Spinal cord (tissue), 9 donors: ENCODE measurements at regions not wholly inside any gene's neighbourhood (a gene's known extent, or its start where the extent isn't known, plus 50 kb on each side); places are given as distances from the start of the nearest gene placed in this dataset.

Source experiments
- DNase-seq, 6 donors: peaks; one replicate each; pipeline versions ENCODE4 v3.0.0 to v3.0.0-alpha.2; 2013 to 2015; ENCODE audit warnings: low spot score in 6 of 6, low read depth in 4 of 6
- H3K27ac ChIP-seq: one replicate; pipeline ENCODE4 v1.5.1; 2013; ENCODE audit warnings: low read depth, low read length, control low read depth
- H3K27me3 ChIP-seq: one replicate; pipeline ENCODE4 v1.6.1; 2013; ENCODE audit warnings: low read length; ENCODE audit not compliant: control insufficient read depth, insufficient read depth
- H3K36me3 ChIP-seq: one replicate; pipeline ENCODE4 v1.6.1; 2013; ENCODE audit warnings: low read length; ENCODE audit not compliant: control insufficient read depth, insufficient read depth
- H3K4me1 ChIP-seq: one replicate; pipeline ENCODE4 v1.6.1; 2013; ENCODE audit warnings: low read length; ENCODE audit not compliant: control insufficient read depth, insufficient read depth
- H3K4me3 ChIP-seq: one replicate; pipeline ENCODE4 v1.5.1; 2013; ENCODE audit warnings: low read depth, low read length, control low read depth
- H3K9me3 ChIP-seq: one replicate; pipeline ENCODE4 v1.6.1; 2013; ENCODE audit warnings: low read length; ENCODE audit not compliant: control insufficient read depth, insufficient read depth
- WGBS: methylation state at CpG from one replicate; pipeline ENCODE4 v1.1.5; 2013; ENCODE audit warnings: missing lambda C conversion rate; ENCODE audit not compliant: insufficient coverage; 5-methylcytosine and 5-hydroxymethylcytosine counted together
- donor health status: healthy.

- WGBS = 68% methylated on average over 4 of the region's 4 CpGs
- Histone ChIP-seq H3K36me3 (no peaks in the 10 kb centered on the region), H3K27ac (no peak overlapping the region), H3K9me3 (no peaks in the 10 kb centered on the region), H3K4me1 (peaks cover 14% of the 10 kb centered on the region), H3K4me3 (no peak overlapping the region), H3K27me3 (peaks cover 2% of the 10 kb centered on the region)
- DNase-seq = no peak
Observed at GRCh38 chr15:31433091-31433490, 106.5 kb downstream of the KLF13 start.

- DNase-seq = no peak
- H3K36me3 ChIP-seq = no peaks in the 10 kb centered on the region
- no peaks in the 10 kb centered on the region for H3K9me3 ChIP-seq
- peaks cover 2% of the 10 kb centered on the region for H3K27me3 ChIP-seq
- peaks cover 14% of the 10 kb centered on the region for H3K4me1 ChIP-seq
- no peak overlapping the region for H3K27ac ChIP-seq
- no peak overlapping the region for H3K4me3 ChIP-seq
- WGBS = 94% methylated on average over 5 of the region's 6 CpGs
Observed at GRCh38 chr15:31433574-31433973, 106.9 kb downstream of the KLF13 start.

GRCh38 chr15:31434275-31434587, 107.6 kb downstream of the KLF13 start:
- H3K9me3 ChIP-seq = no peaks in the 10 kb centered on the region
- H3K27me3 ChIP-seq = peaks cover 2% of the 10 kb centered on the region
- no peak for DNase-seq
- peaks cover 14% of the 10 kb centered on the region for H3K4me1 ChIP-seq
- no peak overlapping the region for H3K27ac ChIP-seq
- H3K4me3 ChIP-seq = no peak overlapping the region
- 88% methylated on average over 3 of the region's 3 CpGs for WGBS
- no peaks in the 10 kb centered on the region for H3K36me3 ChIP-seq

GRCh38 chr15:31434588-31435260, 108.1 kb downstream of the KLF13 start:
- Histone ChIP-seq H3K4me3 (no peak overlapping the region), H3K36me3 (no peaks in the 10 kb centered on the region), H3K4me1 (peaks cover 14% of the 10 kb centered on the region), H3K27me3 (peaks cover 2% of the 10 kb centered on the region), H3K27ac (no peak overlapping the region), H3K9me3 (no peaks in the 10 kb centered on the region)
- 69% methylated on average over 16 of the region's 21 CpGs for WGBS
- no peak for DNase-seq

GRCh38 chr15:31435261-31435911, 108.8 kb downstream of the KLF13 start:
- H3K27ac ChIP-seq = no peak overlapping the region

GRCh38 chr15:31435912-31436628, 109.4 kb downstream of the KLF13 start:
- 79% methylated on average over 8 of the region's 14 CpGs for WGBS
- no peak overlapping the region for H3K27ac ChIP-seq

More at GRCh38 chr15:31435261-31435911, 108.8 kb downstream of the KLF13 start:
- 16% methylated on average over 12 of the region's 15 CpGs for WGBS
- H3K4me1 ChIP-seq = peaks cover 14% of the 10 kb centered on the region
- H3K9me3 ChIP-seq = no peaks in the 10 kb centered on the region
- H3K27me3 ChIP-seq = peaks cover 2% of the 10 kb centered on the region
- DNase-seq = peak in 3 of 6 donors; percentile 35 to 74 (median 72)
- no peak overlapping the region for H3K4me3 ChIP-seq
- H3K36me3 ChIP-seq = no peaks in the 10 kb centered on the region

GRCh38 chr15:31437686-31438085, 111.1 kb downstream of the KLF13 start:
- H3K27me3 ChIP-seq = peaks cover 2% of the 10 kb centered on the region
- WGBS = 74% methylated on average over 5 of the region's 6 CpGs
- H3K36me3 ChIP-seq = no peaks in the 10 kb centered on the region
- peaks cover 26% of the 10 kb centered on the region for H3K4me1 ChIP-seq
- no peak overlapping the region for H3K4me3 ChIP-seq
- no peak overlapping the region for H3K27ac ChIP-seq
- no peaks in the 10 kb centered on the region for H3K9me3 ChIP-seq
- DNase-seq = no peak

More at GRCh38 chr15:31435912-31436628, 109.4 kb downstream of the KLF13 start:
- Histone ChIP-seq H3K36me3 (no peaks in the 10 kb centered on the region), H3K4me3 (no peak overlapping the region), H3K4me1 (peaks cover 18% of the 10 kb centered on the region), H3K9me3 (no peaks in the 10 kb centered on the region), H3K27me3 (peaks cover 2% of the 10 kb centered on the region)
- no peak for DNase-seq

GRCh38 chr15:31438601-31439265, 112.1 kb downstream of the KLF13 start:
- peaks cover 26% of the 10 kb centered on the region for H3K4me1 ChIP-seq
- H3K9me3 ChIP-seq = no peaks in the 10 kb centered on the region
- peaks cover 2% of the 10 kb centered on the region for H3K27me3 ChIP-seq
- no peak overlapping the region for H3K4me3 ChIP-seq
- DNase-seq = no peak
- WGBS = 92% methylated on average over 4 of the region's 10 CpGs
- H3K27ac ChIP-seq = no peak overlapping the region
- H3K36me3 ChIP-seq = no peaks in the 10 kb centered on the region

GRCh38 chr15:31439328-31439727, 112.7 kb downstream of the KLF13 start:
- no peak overlapping the region for H3K4me3 ChIP-seq
- 86% methylated on average over 4 of the region's 10 CpGs for WGBS
- H3K36me3 ChIP-seq = no peaks in the 10 kb centered on the region
- DNase-seq = no peak
- H3K27ac ChIP-seq = no peak overlapping the region
- peaks cover 26% of the 10 kb centered on the region for H3K4me1 ChIP-seq
- peaks cover 2% of the 10 kb centered on the region for H3K27me3 ChIP-seq
- no peaks in the 10 kb centered on the region for H3K9me3 ChIP-seq
